Neural cell (in vitro differentiated cells): ENCODE measurements at regions not wholly inside any gene's neighbourhood (a gene's known extent, or its start where the extent isn't known, plus 50 kb on each side); places are given as distances from the start of the nearest gene placed in this dataset.

Source experiments
- H2AFZ ChIP-seq: fragments of 200-600, 300-800 bp; sonication (generic), shearing (Covaris generic); 2 replicates; pipeline ENCODE4 v1.6.0; 2014; ENCODE audit warnings: low read depth, mild to moderate bottlenecking, antibody characterized with exemption, low read length, moderate library complexity
- H3F3A ChIP-seq: fragments of 200-600 bp; shearing (Covaris generic); 2 replicates; pipeline ENCODE4 v1.6.1; 2016; ENCODE audit warnings: mild to moderate bottlenecking, moderate library complexity, mixed read lengths, antibody characterized with exemption, low read length; ENCODE audit not compliant: insufficient read depth, poor library complexity, severe bottlenecking
- H3K27ac ChIP-seq: fragments of 200-600, 300-800 bp; sonication (generic), shearing (Covaris generic); 2 replicates; pipeline ENCODE4 v1.5.1; 2014; ENCODE audit warnings: mild to moderate bottlenecking, low read length, moderate library complexity
- H3K27me3 ChIP-seq: fragments of 300-800, 200-600 bp; sonication (generic), shearing (Covaris generic); 2 replicates; pipeline ENCODE4 v1.6.0; 2014; ENCODE audit warnings: mild to moderate bottlenecking, low read depth, low read length, moderate library complexity; ENCODE audit not compliant: insufficient read depth
- H3K36me3 ChIP-seq: fragments of 300-800, 200-600 bp; sonication (generic), shearing (Covaris generic); 2 replicates; pipeline ENCODE4 v1.5.1; 2014; ENCODE audit warnings: mild to moderate bottlenecking, antibody characterized with exemption, low read length, moderate library complexity; ENCODE audit not compliant: insufficient read depth
- H3K4me2 ChIP-seq: fragments of 300-800, 200-600 bp; sonication (generic), shearing (Covaris generic); 2 replicates; pipeline ENCODE4 v1.6.0; 2014; ENCODE audit warnings: mild to moderate bottlenecking, low read length
- H3K4me3 ChIP-seq: fragments of 300-800, 200-600 bp; sonication (generic), shearing (Covaris generic); 2 replicates; pipeline ENCODE4 v1.5.1; 2014; ENCODE audit warnings: mild to moderate bottlenecking, low read length, moderate library complexity
- H3K79me2 ChIP-seq: fragments of 200-600 bp; shearing (Covaris generic); replicated peaks from 2 replicates; pipeline ENCODE4 v1.6.0; 2014; ENCODE audit warnings: mild to moderate bottlenecking, low read length, moderate library complexity; ENCODE audit not compliant: insufficient read depth
- H3K9ac ChIP-seq: fragments of 300-800, 200-600 bp; sonication (generic), shearing (Covaris generic); 2 replicates; pipeline ENCODE4 v1.6.1; 2016; ENCODE audit warnings: mild to moderate bottlenecking, low read length, mixed read lengths
- H3K9me2 ChIP-seq: fragments of 200-600 bp; shearing (Covaris generic); 2 replicates; pipeline ENCODE4 v1.6.1; 2016; ENCODE audit warnings: mild to moderate bottlenecking, low read length, mixed read lengths; ENCODE audit not compliant: insufficient read depth
- H3K9me3 ChIP-seq: fragments of 200-600, 300-800 bp; sonication (generic), shearing (Covaris generic); 2 replicates; pipeline ENCODE4 v1.6.1; 2016; ENCODE audit warnings: mild to moderate bottlenecking, mixed run types, low read length, moderate library complexity, mixed read lengths
- H4K20me1 ChIP-seq: fragments of 200-600 bp; shearing (Covaris generic); 2 replicates; pipeline ENCODE4 v1.6.1; 2016; ENCODE audit warnings: mild to moderate bottlenecking, mixed run types; ENCODE audit not compliant: insufficient read depth
- CTCF ChIP-seq: fragments of 450-650 bp; IDR thresholded peaks from 2 replicates; pipeline ENCODE4 v1.5.1; 2014; ENCODE audit warnings: antibody characterized with exemption, mild to moderate bottlenecking, moderate library complexity; ENCODE audit not compliant: poor library complexity, severe bottlenecking
- EP300 ChIP-seq: fragments of 450-650 bp; conservative IDR thresholded peaks from 2 replicates; pipeline ENCODE4 v1.6.1; 2014; ENCODE audit warnings: antibody characterized with exemption, mild to moderate bottlenecking, moderate library complexity; ENCODE audit not compliant: poor library complexity, severe bottlenecking
- EZH2 ChIP-seq: fragments of 200-600, 300-800 bp; shearing (Covaris generic), sonication (generic); IDR thresholded peaks from 2 replicates; pipeline ENCODE4 v1.6.1; 2014; ENCODE audit warnings: antibody characterized with exemption, low read length, borderline replicate concordance, mild to moderate bottlenecking; ENCODE audit not compliant: insufficient read depth, poor library complexity, severe bottlenecking
- MXI1 ChIP-seq: fragments of 450-650 bp; conservative IDR thresholded peaks from 2 replicates; pipeline ENCODE4 v1.6.1; 2014; ENCODE audit warnings: antibody characterized with exemption, mild to moderate bottlenecking; ENCODE audit not compliant: poor library complexity, severe bottlenecking
- POLR2AphosphoS5 ChIP-seq: IDR thresholded peaks from 2 replicates; pipeline ENCODE4 v1.6.1; 2012
- RAD21 ChIP-seq: fragments of 450-650 bp; conservative IDR thresholded peaks from 2 replicates; pipeline ENCODE4 v1.6.1; 2014; ENCODE audit warnings: antibody characterized with exemption, mild to moderate bottlenecking, moderate library complexity
- REST ChIP-seq: IDR thresholded peaks from 2 replicates; pipeline ENCODE4 v1.6.1; 2012; ENCODE audit warnings: borderline replicate concordance
- SMC3 ChIP-seq: fragments of 450-650 bp; conservative IDR thresholded peaks from 2 replicates; pipeline ENCODE4 v1.6.1; 2014; ENCODE audit warnings: antibody characterized with exemption, mild to moderate bottlenecking, moderate library complexity; ENCODE audit not compliant: poor library complexity
- TAF1 ChIP-seq: IDR thresholded peaks from 2 replicates; pipeline ENCODE4 v1.6.1; 2012; ENCODE audit warnings: low read depth

DNA sequence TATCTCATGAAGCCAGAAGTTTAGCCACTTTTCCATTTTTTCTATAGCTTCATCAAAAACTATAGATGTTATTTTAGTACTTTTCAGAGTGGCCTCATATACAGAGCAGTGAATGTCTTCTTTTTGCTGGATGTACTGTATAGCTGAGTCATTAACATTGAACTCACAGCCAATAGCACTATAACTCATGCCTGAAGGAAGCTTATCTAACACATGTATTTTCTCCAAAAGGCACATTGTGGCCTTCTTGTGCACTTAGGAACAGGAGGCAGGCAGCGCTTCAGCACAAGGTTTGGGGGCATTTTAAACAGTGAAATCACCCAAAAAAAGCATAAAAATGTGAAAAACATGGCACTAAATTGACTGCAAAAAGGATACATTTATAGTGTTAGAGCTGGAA, 336.8 kb upstream of the TMTC1 start:
- no peak for TF ChIP-seq TAF1
- TF ChIP-seq EZH2: no peak
- no peak for TF ChIP-seq RAD21
- TF ChIP-seq REST: no peak
- no peak for TF ChIP-seq EP300
- no peak for TF ChIP-seq SMC3
- no peak for TF ChIP-seq POLR2AphosphoS5
- no peak for TF ChIP-seq CTCF
- TF ChIP-seq MXI1: no peak
- Histone ChIP-seq H3K9me2 (no peaks in the 10 kb centered on the region), H2AFZ (no peak overlapping the region), H3K9ac (no peak overlapping the region), H3K79me2 (no peaks in the 10 kb centered on the region), H3F3A (no peaks in the 10 kb centered on the region), H3K9me3 (no peaks in the 10 kb centered on the region), H3K4me3 (no peak overlapping the region), H3K4me2 (no peak overlapping the region), H3K27me3 (no peaks in the 10 kb centered on the region), H3K27ac (no peak overlapping the region), H4K20me1 (no peaks in the 10 kb centered on the region), H3K36me3 (no peaks in the 10 kb centered on the region)

- H3K9me2 ChIP-seq: no peaks in the 10 kb centered on the region
- no peaks in the 10 kb centered on the region for H3K27me3 ChIP-seq
- H3K4me3 ChIP-seq: no peak overlapping the region
- H2AFZ ChIP-seq: no peak overlapping the region
- no peaks in the 10 kb centered on the region for H3F3A ChIP-seq
- H3K4me2 ChIP-seq: no peak overlapping the region
- H3K9me3 ChIP-seq: no peaks in the 10 kb centered on the region
- H3K36me3 ChIP-seq: no peaks in the 10 kb centered on the region
- no peaks in the 10 kb centered on the region for H3K79me2 ChIP-seq
- no peak overlapping the region for H3K9ac ChIP-seq
- TF ChIP-seq POLR2AphosphoS5: no peak
- TF ChIP-seq REST: no peak
- no peak for TF ChIP-seq TAF1
- TF ChIP-seq EP300: no peak
- no peak for TF ChIP-seq SMC3
- TF ChIP-seq CTCF: no peak
- TF ChIP-seq RAD21: no peak
- no peak for TF ChIP-seq EZH2
- TF ChIP-seq MXI1: no peak
- H3K27ac ChIP-seq: no peak overlapping the region
- no peaks in the 10 kb centered on the region for H4K20me1 ChIP-seq
These were observed 333.7 kb upstream of the TMTC1 start for GRCh38 chr12:30117483-30117882.
